K562 (cell line): ENCODE measurements at regions not wholly inside any gene's neighbourhood (a gene's known extent, or its start where the extent isn't known, plus 50 kb on each side); places are given as distances from the start of the nearest gene placed in this dataset.

Experiments
- BHLHE40 ChIP-seq: IDR thresholded peaks from 2 replicates; pipeline ENCODE4 v1.6.1; 2011; ENCODE audit warnings: low read length, improper control_type of control experiment
- CBX5 ChIP-seq: IDR thresholded peaks from 2 replicates; pipeline ENCODE4 v1.6.1; 2014; ENCODE audit warnings: low read depth, borderline replicate concordance
- CHD7 ChIP-seq: fragments of 200-600 bp; sonication (generic); IDR thresholded peaks from one replicate; pipeline ENCODE4 v1.6.1; 2012; ENCODE audit warnings: mild to moderate bottlenecking, low read depth, low read length, inconsistent platforms
- CTBP1 ChIP-seq: fragments of 450-650 bp; IDR thresholded peaks from 2 replicates; pipeline ENCODE4 v1.6.1; 2016; ENCODE audit warnings: borderline replicate concordance
- CTCF ChIP-seq, 3 experiments: IDR thresholded peaks in 2 of 3; conservative IDR thresholded peaks in 1 of 3; 2 replicates each; pipeline ENCODE4 v1.5.1; 2011 to 2012; ENCODE audit warnings: low read length in 3 of 3, mild to moderate bottlenecking in 3 of 3, control low read depth in 2 of 3, improper control_type of control experiment in 1 of 3, inconsistent platforms in 1 of 3, low read depth in 1 of 3, mixed read lengths in 1 of 3, moderate library complexity in 1 of 3; ENCODE audit not compliant: insufficient read depth in 2 of 3
- DACH1 ChIP-seq: fragments of 450-650 bp; IDR thresholded peaks from 2 replicates; pipeline ENCODE4 v1.6.1; 2018; ENCODE audit not compliant: partially characterized antibody
- EHMT2 ChIP-seq: fragments of 450-650 bp; IDR thresholded peaks from 2 replicates; pipeline ENCODE4 v1.6.1; 2018; ENCODE audit warnings: antibody characterized with exemption
- EP300 ChIP-seq: IDR thresholded peaks from 2 replicates; pipeline ENCODE4 v1.6.1; 2012; ENCODE audit warnings: low read length, improper control_type of control experiment
- JUN ChIP-seq, 2 experiments: sonication (generic) in 1 of 2; formaldehyde crosslinking in 1 of 2; IDR thresholded peaks; 2 replicates each; pipeline versions ENCODE4 v1.6.1 to v1.8.0; 2012 to 2022; ENCODE audit warnings: borderline replicate concordance in 2 of 2, mild to moderate bottlenecking in 2 of 2, improper control_type of control experiment in 1 of 2, low read depth in 1 of 2, low read length in 1 of 2, missing genetic modification reagents in 1 of 2
- POLR2A ChIP-seq: fragments of 450-650 bp; conservative IDR thresholded peaks from 2 replicates; pipeline ENCODE4 v1.6.1; 2016
- SMC3 ChIP-seq: conservative IDR thresholded peaks from 2 replicates; pipeline ENCODE4 v1.6.1; 2011; ENCODE audit warnings: low read depth, low read length, improper control_type of control experiment; ENCODE audit not compliant: insufficient read depth
- TEAD4 ChIP-seq, 2 experiments: sonication (generic) in 1 of 2; formaldehyde crosslinking in 1 of 2; IDR thresholded peaks; 2 replicates each; pipeline versions ENCODE4 v1.6.1 to v1.8.0; 2012 to 2022; ENCODE audit warnings: borderline replicate concordance in 1 of 2, inconsistent platforms in 1 of 2, low read length in 1 of 2, mild to moderate bottlenecking in 1 of 2, missing genetic modification reagents in 1 of 2
- ZNF324 ChIP-seq: fragments of 250-450 bp; sonication (Bioruptor Pico); IDR thresholded peaks from 2 replicates; pipeline ENCODE4 v1.4.0; 2020; ENCODE audit warnings: mild to moderate bottlenecking
- ZZZ3 ChIP-seq: fragments of 450-650 bp; IDR thresholded peaks from 2 replicates; pipeline ENCODE4 v1.6.1; 2016; ENCODE audit warnings: antibody characterized with exemption, mild to moderate bottlenecking, moderate library complexity

GRCh38 chr2:146912536-146912935, 932.3 kb upstream of the ACVR2A start:
- no peak for TF ChIP-seq SMC3
- TF ChIP-seq ZNF324 (CRISPR knock-in tag), result no peak
- TF ChIP-seq TEAD4 (IDR thresholded peaks at IDR 0.05; ENCODE audit: low read length), result no peak
- TF ChIP-seq TEAD4 (CRISPR knock-in tag; IDR thresholded peaks at IDR 0.05; ENCODE audit: borderline replicate concordance), result no peak
- no peak for TF ChIP-seq CBX5
- no peak for TF ChIP-seq POLR2A
- no peak for TF ChIP-seq CTCF (IDR thresholded peaks at IDR 0.05 in 2 of 3, conservative IDR thresholded peaks at IDR 0.05 in 1 of 3; ENCODE audit: insufficient read depth in 2 of 3, low read depth in 1 of 3, low read length in 3 of 3)
- TF ChIP-seq EHMT2, result no peak
- TF ChIP-seq CHD7, result no peak
- no peak for TF ChIP-seq JUN (IDR thresholded peaks at IDR 0.05; ENCODE audit: borderline replicate concordance, low read depth, low read length)
- TF ChIP-seq JUN (CRISPR knock-in tag; IDR thresholded peaks at IDR 0.05; ENCODE audit: borderline replicate concordance), result no peak
- no peak for TF ChIP-seq DACH1
- no peak for TF ChIP-seq ZZZ3
- TF ChIP-seq EP300, result no peak
- no peak for TF ChIP-seq CTBP1
- TF ChIP-seq BHLHE40, result no peak
